KMS-11 (cell line): ENCODE measurements at regions not wholly inside any gene's neighbourhood (a gene's known extent, or its start where the extent isn't known, plus 50 kb on each side); places are given as distances from the start of the nearest gene placed in this dataset.
"Not testable (repeated sequence)": the region's sequence is repeated elsewhere in the genome, so short reads cannot be mapped to it uniquely, and the experiment has no call there.

Experiments
- H2AFZ ChIP-seq: fragments of 200-600 bp; sonication (generic); 2 replicates; pipeline ENCODE4 v1.6.1; 2016; ENCODE audit warnings: antibody characterized with exemption, mixed run types, low read depth
- H3K27ac ChIP-seq: fragments of 200-600 bp; sonication (generic); 2 replicates; pipeline ENCODE4 v1.6.1; 2016; ENCODE audit warnings: mild to moderate bottlenecking, mixed run types
- H3K27me3 ChIP-seq: fragments of 200-600 bp; sonication (generic); 2 replicates; pipeline ENCODE4 v1.6.1; 2017; ENCODE audit warnings: mild to moderate bottlenecking, low read depth, mixed run types, moderate library complexity; ENCODE audit not compliant: insufficient read depth
- H3K36me3 ChIP-seq: fragments of 200-600 bp; sonication (generic); 2 replicates; pipeline ENCODE4 v1.6.1; 2017; ENCODE audit warnings: mild to moderate bottlenecking, mixed run types; ENCODE audit not compliant: insufficient read depth
- H3K4me1 ChIP-seq: fragments of 200-600 bp; sonication (generic); 2 replicates; pipeline ENCODE4 v1.6.1; 2016; ENCODE audit warnings: mild to moderate bottlenecking, low read depth, mixed run types; ENCODE audit not compliant: poor library complexity, severe bottlenecking
- H3K4me2 ChIP-seq: fragments of 200-600 bp; sonication (generic); 2 replicates; pipeline ENCODE4 v1.7.0; 2016; ENCODE audit warnings: mild to moderate bottlenecking, mixed run types
- H3K4me3 ChIP-seq: fragments of 200-600 bp; sonication (generic); IDR thresholded peaks from 2 replicates; pipeline ENCODE4 v1.6.1; 2017; ENCODE audit warnings: low read depth, low read length, mixed read lengths; ENCODE audit not compliant: insufficient read depth
- H3K79me2 ChIP-seq: fragments of 200-600 bp; sonication (generic); 2 replicates; pipeline ENCODE4 v1.6.1; 2016; ENCODE audit warnings: low read depth, mixed run types; ENCODE audit not compliant: insufficient read depth
- H3K9ac ChIP-seq: fragments of 200-600 bp; sonication (generic); 2 replicates; pipeline ENCODE4 v1.6.1; 2016; ENCODE audit warnings: mild to moderate bottlenecking, mixed run types
- H4K20me1 ChIP-seq: fragments of 200-600 bp; sonication (generic); 2 replicates; pipeline ENCODE4 v1.6.1; 2016; ENCODE audit warnings: mild to moderate bottlenecking, mixed run types; ENCODE audit not compliant: insufficient read depth
- TF ChIP-seq, protein P1 (sequence below): fragments of 200-600 bp; sonication (generic); conservative IDR thresholded peaks from 2 replicates; pipeline ENCODE4 v1.6.1; 2017; ENCODE audit warnings: low read depth, mild to moderate bottlenecking, antibody characterized with exemption, low read length, moderate library complexity, mixed read lengths

DNA sequence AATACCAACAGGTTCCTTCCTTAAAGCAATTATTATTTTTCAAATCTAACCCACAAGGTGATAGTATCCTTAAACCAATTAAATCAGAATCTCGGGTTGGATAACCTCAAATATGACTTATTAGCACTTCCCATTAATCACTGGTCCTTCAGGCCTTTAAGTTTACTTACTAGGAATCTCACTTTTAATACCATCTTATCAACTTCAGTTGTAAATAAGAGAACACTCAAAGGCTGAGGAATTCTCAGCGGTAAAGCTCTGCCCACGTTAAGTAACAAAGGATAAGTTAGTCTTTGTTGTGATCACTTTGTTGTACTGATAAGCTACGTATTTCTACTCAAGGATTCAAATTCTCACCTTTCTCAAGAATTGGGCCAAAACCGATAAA lies 82.0 kb downstream of the OR2B2 start:
- H3K27me3 ChIP-seq = no peaks in the 10 kb centered on the region
- TF ChIP-seq, protein P1, sequence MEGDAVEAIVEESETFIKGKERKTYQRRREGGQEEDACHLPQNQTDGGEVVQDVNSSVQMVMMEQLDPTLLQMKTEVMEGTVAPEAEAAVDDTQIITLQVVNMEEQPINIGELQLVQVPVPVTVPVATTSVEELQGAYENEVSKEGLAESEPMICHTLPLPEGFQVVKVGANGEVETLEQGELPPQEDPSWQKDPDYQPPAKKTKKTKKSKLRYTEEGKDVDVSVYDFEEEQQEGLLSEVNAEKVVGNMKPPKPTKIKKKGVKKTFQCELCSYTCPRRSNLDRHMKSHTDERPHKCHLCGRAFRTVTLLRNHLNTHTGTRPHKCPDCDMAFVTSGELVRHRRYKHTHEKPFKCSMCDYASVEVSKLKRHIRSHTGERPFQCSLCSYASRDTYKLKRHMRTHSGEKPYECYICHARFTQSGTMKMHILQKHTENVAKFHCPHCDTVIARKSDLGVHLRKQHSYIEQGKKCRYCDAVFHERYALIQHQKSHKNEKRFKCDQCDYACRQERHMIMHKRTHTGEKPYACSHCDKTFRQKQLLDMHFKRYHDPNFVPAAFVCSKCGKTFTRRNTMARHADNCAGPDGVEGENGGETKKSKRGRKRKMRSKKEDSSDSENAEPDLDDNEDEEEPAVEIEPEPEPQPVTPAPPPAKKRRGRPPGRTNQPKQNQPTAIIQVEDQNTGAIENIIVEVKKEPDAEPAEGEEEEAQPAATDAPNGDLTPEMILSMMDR = no peak
- no peaks in the 10 kb centered on the region for H4K20me1 ChIP-seq
- H3K27ac ChIP-seq = no peak overlapping the region
- no peaks in the 10 kb centered on the region for H3K36me3 ChIP-seq
- peaks cover 17% of the 10 kb centered on the region for H3K79me2 ChIP-seq
- no peak overlapping the region for H3K4me2 ChIP-seq
- peaks cover 18% of the 10 kb centered on the region for H3K4me1 ChIP-seq
- H3K4me3 ChIP-seq = no peak overlapping the region
- no peak overlapping the region for H2AFZ ChIP-seq
- H3K9ac ChIP-seq = no peak overlapping the region

DNA sequence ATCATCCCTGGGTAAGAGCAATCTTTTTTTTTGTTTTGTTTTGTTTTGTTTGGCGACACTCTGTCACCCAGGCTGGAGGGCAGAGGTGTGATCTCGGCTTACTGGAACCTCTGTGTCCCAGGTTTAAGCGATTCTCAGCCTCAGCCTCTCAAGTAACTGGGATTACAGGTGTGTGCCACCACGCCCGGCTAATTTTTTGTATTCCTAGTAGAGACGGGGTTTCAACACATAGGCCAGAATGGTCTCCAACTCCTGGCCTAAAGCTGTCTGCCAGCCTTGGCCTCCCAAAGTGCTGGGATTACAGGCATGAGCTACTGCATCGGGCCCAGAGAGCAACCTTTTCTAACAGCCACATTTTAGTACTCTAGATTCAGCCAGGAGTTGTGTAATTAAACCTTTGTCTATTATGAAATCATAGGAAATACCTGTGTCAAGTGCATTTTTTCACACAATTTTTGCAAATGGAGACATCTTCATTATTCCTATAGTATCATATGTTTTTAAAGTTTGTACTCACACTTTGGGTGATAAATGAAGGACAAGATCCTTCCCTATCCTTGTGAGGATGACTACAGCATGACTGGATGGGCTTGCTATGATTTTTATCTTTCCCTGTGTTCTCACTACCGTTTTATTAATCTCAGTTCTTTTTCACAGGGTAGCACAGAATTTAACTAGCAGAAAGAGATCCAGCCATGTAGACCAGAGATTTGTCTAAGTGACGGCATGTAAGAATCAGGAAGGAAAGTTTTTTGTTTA lies 82.6 kb downstream of the OR2B2 start:
- Histone ChIP-seq H3K79me2 (peaks cover 13% of the 10 kb centered on the region; the same call in 1 of the 2 replicates), H4K20me1 (no peaks in the 10 kb centered on the region), H2AFZ (no peak overlapping the region), H3K36me3 (no peaks in the 10 kb centered on the region), H3K4me1 (peaks cover 13% of the 10 kb centered on the region), H3K4me2 (no peak overlapping the region), H3K27me3 (no peaks in the 10 kb centered on the region), H3K4me3 (no peak overlapping the region), H3K9ac (no peak overlapping the region), H3K27ac (no peak overlapping the region)
- TF ChIP-seq, protein P1 = no peak

DNA sequence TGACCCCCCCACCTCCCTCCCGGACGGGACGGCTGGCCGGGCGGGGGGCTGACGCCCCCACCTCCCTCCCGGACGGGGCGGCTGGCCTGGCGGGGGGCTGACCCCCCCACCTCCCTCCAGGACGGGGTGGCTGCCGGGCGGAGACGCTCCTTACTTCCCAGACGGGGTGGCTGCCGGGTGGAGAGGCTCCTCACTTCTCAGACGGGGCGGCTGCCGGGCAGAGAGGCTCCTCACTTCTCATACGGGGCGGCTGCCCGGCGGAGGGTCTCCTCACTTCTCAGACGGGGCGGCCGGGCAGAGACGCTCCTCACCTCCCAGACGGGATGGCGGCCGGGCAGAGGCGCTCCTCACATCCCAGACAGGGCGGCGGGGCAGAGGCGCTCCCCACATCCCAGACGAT lies 84.7 kb downstream of the OR2B2 start:
- not testable (repeated sequence) for H3K36me3 ChIP-seq, H3K27ac ChIP-seq, H3K27me3 ChIP-seq, H3K9ac ChIP-seq, H2AFZ ChIP-seq, H3K4me1 ChIP-seq, H3K4me2 ChIP-seq, H3K79me2 ChIP-seq, H4K20me1 ChIP-seq, H3K4me3 ChIP-seq

DNA sequence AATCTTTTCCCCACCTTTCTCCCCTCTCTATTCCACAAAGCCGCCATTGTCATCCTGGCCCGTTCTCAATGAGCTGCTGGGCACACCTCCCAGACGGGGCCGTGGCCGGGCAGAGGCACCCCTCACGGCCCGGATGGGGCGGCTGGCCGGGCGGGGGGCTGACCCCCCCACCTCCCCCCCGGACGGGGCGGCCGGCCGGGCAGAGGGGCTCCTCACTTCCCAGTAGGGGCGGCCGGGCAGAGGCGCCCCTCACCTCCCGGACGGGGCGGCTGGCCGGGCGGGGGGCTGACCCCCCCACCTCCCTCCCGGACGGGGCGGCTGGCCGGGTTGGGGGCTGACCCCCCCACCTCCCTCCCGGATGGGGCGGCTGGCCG lies 85.6 kb downstream of the OR2B2 start:
- H3K27me3 ChIP-seq, H3K79me2 ChIP-seq, H4K20me1 ChIP-seq, H3K4me2 ChIP-seq, H3K36me3 ChIP-seq, H3K9ac ChIP-seq, H3K4me3 ChIP-seq, H3K4me1 ChIP-seq, H2AFZ ChIP-seq, H3K27ac ChIP-seq: not testable (repeated sequence)

DNA sequence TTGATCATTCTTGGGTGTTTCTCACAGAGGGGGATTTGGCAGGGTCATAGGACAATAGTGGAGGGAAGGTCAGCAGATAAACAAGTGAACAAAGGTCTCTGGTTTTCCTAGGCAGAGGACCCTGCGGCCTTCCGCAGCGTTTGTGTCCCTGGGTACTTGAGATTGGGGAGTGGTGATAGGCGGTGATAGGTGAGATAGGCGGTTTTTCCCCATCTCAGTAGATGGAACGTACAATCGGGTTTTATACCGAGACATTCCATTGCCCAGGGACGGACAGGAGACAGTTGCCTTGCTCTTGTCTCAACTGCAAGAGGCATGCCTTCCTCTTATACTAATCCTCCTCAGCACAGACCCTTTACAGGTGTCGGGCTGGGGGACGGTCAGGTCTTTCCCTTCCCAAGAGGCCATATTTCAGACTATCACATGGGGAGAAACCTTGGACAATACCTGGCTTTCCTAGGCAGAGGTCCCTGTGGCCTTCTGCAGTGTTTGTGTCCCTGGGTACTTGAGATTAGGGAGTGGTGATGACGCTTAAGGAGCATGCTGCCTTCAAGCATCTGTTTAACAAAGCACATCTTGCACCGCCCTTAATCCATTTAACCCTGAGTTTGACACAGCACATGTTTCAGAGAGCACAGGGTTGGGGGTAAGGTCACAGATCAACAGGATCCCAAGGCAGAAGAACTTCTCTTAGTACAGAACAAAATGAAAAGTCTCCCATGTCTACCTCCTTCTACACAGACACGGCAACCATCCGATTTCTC lies 86.2 kb downstream of the OR2B2 start:
- H4K20me1 ChIP-seq, H3K4me2 ChIP-seq, H3K79me2 ChIP-seq, H2AFZ ChIP-seq, H3K4me3 ChIP-seq, H3K9ac ChIP-seq, H3K27ac ChIP-seq, H3K4me1 ChIP-seq, H3K36me3 ChIP-seq, H3K27me3 ChIP-seq: not testable (repeated sequence)
